Activated effector memory CD4-positive, alpha-beta T cell treated with anti-CD3 and anti-CD28 coated beads, Interleukin-2, amount 50 U/mL, for 16 hours (primary cell): ENCODE measurements at regions not wholly inside any gene's neighbourhood (a gene's known extent, or its start where the extent isn't known, plus 50 kb on each side); places are given as distances from the start of the nearest gene placed in this dataset.
"Not testable (repeated sequence)": the region's sequence is repeated elsewhere in the genome, so short reads cannot be mapped to it uniquely, and the experiment has no call there.

Experiments
- DNase-seq: peaks from one replicate; pipeline ENCODE4 v3.0.0-alpha.2; 2020

DNA sequence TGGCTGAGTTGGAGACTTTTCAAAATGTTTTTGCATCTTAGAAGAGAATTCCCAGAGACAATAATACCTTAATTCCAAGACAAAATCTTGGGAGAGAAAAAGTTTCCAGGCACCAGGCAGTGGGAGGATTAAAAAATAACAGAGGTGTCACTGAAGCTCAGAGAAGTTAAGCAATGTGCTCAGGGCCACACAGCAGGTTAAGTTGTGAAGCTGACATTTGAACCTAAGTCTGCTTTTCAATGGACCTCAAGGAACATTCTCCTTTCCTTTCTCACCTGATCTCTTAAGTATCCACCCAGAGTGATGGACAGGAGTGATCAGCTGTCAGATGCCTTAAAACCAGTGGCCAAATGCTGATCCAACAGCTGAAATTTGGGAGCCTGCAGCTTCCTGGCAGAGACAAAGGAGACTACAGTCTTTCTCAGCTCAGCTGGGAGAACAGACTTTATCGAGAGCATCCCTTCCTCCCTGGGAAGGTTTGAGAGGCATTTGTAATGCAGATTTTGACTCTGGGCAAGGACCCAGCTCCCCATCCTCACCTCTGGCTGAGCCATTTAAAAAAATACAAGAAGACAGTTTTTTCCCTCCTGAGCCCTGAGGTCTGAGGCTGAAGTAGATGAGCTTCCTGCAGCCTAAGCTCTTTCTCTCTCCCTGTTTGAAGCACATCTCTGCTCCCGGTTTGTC lies 174.9 kb upstream of the RPH3A start:
- no peak for DNase-seq

DNA sequence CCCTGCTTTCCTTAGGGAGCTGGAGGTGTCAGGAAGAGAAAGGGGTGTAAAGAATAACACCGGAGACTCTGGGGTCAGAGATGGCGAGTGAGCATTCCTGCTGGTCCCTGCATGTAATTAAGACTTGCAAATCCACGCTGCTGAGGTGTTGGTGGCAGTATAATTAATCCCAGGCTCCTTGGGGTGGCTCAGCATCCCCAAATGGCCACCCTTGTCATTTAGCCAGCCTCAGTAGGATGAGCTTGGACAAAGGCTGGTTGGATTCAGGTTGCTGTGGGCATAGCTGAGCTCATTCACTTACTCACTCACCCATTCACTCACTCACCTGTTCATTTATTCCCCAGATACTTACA lies 174.4 kb upstream of the RPH3A start:
- no peak for DNase-seq

DNA sequence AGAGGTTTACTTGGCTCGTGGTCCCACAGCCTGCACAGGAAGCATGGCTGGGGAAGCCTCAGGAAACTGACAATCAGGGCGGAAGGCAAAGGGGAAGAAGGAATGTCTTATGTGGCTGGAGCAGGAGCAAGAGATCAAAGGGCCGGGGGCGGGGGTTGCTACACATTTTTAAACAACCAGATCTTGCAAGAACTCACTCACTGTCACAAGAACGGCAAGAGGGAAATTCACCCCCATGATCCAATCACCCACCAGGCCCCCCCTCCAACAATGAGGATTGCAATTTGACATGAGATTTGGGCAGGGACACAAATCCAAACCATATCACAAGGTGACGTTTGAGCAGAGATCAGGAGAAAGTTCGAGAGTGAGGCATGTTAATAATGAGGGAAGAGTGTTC lies 163.7 kb upstream of the RPH3A start:
- DNase-seq, result no peak

DNA sequence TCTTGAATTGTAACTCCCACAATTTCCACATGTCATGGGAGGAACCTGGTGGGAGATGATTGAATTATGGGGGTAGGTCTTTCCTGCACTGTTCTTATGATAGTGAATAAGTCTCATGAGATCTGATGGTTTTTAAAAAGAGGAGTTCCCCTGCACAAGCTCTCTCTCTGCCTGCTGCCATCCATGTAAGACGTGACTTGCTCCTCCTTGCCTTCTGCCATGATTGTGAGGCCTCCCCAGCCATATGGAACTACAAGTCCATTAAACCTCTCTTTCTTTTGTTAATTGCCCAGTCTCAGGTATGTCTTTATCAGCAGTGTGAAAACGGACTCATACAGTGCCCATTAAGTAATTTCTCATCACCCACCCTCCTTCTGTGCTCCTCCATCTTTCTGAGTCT lies 159.6 kb upstream of the RPH3A start:
- DNase-seq, result not testable (repeated sequence)

DNA sequence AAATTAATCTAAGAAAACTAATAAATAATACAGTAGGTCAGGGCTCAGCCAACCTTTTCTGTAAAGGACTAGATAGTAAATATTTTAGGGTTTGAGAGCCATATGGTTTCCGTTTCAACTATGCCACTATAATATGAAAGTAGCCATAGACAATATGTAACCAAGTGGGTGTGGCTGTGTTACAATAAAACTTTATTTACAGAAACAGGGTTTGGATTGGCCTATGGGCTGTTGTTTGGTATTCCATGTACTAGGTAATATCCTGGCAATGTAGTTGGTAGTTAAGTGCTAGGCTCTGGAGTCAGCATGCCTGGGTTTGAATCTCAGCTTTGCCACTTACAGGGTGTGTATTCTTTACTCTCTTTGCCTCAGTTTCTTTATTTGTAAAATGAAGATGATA lies 156.5 kb upstream of the RPH3A start:
- DNase-seq, result no peak

DNA sequence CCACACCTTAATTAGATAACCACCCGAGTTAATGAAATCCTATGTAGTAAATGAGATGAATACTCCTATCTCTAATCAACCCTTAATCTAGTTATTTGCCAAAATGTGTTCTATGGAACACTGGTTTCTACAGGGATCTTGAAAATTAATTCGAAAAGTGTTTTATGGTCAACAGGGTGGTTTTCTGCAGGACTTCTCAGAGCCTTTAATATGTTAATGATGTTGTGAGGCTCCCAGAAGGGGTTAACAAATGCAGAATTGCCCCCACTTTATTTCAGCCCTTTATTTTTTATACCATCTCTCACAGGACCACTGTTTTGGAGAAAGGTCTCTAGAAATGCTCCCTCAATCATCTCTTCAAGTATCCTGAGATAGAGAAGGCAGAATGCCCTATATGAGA lies 153.1 kb upstream of the RPH3A start:
- no peak for DNase-seq

DNA sequence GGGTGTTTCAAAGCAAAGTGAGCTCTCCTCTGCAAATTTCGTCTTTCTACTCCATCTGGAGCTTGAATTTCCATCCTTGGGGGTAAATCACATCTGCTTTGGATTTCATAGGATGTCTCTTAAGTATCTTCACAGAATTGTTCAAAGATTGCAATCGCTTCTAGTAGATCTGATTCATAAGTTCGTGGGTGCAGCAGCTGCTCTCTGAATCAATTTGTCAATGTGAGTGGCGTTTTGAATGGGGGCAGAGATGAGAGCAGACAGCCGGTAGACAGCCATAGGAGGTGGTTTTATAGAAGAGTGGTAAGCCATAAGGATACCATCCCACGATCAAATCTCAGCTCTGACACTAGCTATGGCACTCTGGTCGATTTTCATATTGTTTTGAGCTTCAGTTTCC lies 146.0 kb upstream of the RPH3A start:
- no peak for DNase-seq

DNA sequence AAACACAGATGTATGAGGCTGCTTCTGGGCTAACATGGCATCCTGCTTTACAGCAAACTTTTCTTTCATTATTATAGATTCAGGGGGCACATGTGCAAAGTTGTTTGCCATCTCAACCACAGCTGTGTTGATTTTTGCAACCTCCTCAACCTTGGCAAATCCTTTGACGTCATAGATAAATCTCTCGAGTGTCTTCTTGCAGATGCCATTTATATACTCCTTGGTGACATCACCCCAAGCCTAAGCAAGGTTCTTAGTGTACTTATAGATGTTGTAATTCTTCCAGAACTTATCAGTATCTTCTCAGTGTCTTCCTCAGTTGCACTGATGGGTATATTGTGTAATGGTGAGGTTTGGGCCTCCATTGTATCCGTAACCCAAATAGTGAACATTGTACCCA lies 135.4 kb upstream of the RPH3A start:
- DNase-seq, result no peak

DNA sequence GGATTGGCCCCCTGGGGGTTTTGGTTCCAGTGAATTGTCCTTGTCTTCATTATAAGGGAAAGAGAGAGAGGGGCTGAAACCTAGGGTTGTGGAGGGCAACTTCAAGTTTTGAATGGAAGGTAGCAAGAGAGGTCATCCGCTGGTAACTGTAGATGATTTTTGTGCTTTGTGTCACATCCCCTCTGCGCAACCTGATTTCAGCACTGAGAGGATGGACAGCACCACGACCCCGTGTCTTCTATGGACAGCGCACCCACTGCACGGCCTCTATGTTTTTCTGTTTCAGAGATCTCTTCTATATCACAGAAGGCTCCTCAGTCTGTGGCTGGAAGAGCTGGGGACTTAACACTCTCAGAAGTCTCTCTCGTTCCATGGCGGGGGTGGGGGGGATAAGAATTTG lies 127.0 kb upstream of the RPH3A start:
- no peak for DNase-seq

DNA sequence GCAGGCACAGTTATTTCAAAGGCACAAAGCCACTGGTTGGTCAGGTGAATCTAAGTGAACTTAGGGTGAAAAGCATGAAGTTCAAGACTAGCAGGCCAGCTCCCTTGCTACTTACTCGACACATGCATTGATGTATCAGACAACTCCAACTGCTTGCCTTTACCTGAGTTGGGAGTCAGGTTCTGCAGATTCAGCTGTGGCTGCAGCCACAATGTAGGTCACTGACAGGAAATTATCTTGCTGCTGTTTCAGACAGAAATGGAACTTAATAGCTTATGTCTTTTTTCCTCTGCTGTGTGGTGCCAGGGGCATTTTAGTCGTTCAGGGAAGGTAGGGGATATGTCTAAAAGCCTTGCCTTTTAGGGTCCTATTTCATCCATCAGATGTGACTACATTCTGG lies 125.6 kb upstream of the RPH3A start:
- no peak for DNase-seq

DNA sequence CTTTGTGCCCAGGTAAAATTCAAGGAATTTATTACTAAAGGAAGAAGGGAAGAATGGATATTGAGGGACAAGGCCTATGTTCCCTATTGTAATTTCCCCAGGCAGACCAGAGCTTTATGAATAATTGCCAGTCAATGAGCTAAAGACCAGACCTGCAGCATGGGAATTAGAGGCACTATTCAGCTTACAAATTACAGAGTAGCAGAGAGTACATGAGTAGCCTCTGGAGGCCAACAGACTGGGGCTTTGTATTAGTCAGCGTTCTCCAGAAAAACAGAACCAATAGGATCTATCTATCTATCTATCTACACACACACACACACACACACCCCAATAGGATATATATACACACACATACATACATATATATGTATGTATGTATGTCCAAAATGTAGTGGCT lies 120.0 kb upstream of the RPH3A start:
- no peak for DNase-seq

DNA sequence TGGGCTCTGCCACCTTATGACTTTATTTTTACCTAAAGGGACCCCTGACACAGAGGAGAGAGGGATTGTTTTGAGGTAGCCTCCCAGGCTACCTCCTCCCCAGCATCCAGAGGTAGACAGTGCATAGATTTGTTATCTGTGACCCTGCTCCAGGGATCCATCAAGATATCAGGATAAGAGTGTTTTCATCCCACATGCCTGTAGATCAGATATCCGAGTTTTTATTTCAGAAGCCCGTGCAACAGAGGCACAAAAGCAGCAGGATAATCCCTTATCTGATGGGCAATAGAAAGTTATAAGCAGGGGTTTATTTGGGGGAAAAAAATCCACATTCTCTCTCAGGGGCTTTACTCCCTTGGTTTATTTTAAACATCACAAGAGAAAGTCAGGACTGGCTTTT lies 117.0 kb upstream of the RPH3A start:
- DNase-seq, result no peak

DNA sequence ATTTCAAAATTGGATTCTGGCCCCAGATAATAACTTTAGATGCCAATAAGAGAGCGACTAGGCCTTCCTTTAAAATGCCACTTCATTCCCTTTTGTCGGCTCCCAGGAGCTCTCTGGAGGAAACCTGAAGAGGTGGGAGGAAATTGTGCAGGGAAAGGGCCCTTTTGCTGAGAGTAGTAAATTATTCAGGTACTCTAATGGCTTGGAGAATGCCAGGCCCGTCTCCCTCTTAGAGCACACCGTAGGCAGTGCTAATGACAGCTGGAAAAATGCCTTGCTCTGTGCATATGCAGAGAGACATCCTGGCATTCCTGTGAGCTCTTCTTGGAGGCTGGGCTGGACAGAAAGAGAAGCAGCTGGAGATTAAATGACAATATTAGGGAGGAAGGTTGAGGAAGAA lies 115.0 kb upstream of the RPH3A start:
- DNase-seq, result no peak

DNA sequence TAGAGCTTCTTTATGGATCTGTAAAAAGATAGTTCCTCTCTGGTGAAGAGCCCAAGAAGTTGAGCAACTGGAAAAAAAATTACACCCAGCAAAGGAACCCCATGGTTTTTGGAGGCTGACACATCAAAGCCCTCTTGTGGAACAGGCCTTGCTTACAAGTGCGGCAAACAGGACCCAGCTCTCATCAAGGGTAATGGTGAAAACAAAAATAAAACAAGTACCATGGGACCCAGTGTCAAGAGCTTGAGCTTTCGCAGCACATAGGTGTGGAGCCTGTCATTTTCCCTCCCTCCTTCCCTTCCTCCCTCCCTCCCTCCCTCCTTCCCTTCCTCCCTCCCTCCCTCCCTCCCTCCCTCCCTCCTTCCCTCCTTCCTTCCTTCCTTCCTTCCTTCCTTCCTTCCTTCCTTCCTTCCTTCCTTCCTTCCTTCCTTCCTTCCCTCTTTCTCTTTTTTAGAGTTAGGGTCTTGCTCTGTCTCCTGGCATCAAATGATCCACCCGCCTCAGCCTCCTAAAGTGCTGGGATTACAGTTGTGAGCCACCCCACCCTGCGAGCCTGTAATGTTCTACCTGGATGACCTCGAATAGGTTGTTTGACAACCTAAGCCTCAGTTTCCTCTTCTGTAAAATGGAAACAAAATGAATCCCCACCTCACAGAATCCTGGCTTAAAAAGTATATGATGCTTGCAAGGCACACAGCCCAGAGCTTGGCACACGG lies 114.3 kb upstream of the RPH3A start:
- DNase-seq, result no peak

DNA sequence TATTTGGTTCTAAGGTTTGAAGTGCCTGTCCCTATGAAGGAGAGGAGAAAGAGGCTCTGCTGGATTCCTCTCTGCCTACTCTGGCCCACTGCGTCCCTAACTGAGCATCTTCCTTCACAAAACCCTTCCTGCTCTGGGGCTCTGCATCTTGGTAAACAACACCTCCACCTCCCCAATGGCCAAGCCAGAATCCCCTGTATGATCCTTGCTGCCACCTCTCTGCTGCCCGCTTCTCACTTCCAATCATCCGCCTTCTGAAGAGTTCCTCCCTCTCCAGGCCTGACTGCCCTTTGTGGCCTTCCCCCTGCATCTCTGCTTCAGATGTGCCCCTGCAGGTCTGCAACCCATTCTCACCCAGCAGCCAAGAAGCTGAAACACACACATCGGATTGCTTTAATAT lies 110.6 kb upstream of the RPH3A start:
- DNase-seq, result no peak

DNA sequence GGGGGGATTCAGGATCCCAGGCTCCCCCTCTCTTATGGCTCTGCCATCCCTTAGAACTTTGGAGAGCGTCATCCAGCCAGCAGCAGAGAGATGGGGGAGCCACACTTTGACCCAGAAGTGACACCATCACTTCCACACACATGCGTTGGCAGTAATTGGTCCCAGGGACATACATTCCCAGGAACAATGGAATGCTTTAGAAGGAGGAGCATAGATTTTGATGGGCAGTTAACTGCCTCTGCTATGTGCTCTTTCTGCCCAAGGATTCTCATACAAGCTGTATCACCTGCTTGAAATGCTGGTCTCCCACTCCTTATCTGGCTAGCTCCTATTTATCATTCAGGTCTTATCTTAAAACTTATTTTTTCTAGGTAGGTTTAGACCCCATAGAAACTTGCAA lies 109.0 kb upstream of the RPH3A start:
- DNase-seq, result no peak

DNA sequence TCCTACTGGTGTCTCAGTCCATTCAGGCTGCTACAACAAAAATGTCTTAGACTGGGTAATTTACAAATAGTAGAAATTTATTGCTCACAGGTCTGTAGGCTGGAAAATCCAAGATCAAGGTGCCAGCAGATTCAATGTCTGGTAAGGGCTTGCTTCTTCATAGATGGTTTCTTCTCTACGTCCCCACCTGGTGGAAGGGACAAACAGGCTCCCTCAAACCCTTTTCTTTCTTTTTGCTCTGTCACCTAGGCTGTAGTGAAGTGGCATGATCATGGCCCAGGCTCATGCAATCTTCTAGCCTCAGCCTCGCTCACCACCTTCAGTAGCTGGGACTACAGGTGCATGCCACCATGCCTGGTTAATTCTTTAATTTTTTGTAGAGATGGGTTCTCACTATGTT lies 106.8 kb upstream of the RPH3A start:
- DNase-seq, result no peak

DNA sequence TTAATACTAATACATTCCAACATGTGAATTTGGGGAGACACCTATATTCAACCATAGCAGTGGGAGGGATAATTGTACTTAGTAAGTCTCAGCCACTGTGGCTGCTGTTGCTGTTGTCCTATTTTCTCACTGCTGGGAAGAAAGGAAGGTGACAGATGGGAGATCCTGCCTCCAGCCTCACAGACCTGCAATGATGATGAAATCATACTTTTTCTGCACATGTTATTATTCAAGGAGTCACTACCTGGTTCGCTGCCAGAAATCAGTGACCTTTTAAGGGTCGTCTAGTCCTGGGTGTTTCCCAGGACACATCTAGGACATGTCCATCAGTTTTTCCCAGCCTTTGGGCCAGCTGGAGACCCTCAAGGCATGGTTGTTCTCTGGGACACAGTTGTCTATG lies 106.2 kb upstream of the RPH3A start:
- no peak for DNase-seq

DNA sequence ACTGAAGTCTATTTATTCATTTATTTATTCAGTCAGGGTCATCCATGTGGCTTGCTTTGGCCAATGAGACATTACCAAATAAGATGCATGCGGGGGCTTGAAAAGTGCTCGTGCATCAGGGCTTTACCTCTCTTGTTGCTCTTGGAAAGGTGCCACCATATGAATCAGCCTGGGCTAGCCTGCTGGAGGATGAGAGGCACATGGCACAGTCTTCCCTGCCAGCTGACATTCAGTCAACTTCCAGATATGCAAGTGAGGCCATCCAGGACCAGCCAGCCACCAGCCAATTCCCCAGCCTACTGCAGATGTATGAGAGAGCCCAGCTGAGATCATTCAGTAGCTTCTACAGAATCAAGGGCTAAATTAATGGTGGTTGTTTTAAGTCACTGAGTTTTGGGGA lies 105.2 kb upstream of the RPH3A start:
- DNase-seq, result no peak

DNA sequence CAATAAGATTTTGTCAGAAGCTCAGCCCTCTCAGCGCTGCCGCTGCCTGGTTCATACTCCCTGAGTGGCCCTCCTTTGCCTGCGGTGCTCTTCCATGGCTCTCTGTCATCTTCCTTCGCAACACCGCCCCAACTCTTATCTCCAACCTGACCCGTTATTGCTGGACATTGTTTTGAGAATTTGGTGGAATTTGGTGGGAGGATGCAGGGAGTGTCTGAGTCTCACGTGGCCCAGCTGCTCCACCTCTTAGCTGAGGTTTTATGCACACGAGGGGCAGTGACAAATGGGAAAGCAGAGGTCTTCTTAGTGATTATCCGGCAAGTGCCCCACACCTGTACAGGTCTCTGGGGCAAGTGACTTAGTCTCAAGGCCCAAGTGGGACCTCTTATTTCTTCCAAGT lies 97.5 kb upstream of the RPH3A start:
- no peak for DNase-seq

DNA sequence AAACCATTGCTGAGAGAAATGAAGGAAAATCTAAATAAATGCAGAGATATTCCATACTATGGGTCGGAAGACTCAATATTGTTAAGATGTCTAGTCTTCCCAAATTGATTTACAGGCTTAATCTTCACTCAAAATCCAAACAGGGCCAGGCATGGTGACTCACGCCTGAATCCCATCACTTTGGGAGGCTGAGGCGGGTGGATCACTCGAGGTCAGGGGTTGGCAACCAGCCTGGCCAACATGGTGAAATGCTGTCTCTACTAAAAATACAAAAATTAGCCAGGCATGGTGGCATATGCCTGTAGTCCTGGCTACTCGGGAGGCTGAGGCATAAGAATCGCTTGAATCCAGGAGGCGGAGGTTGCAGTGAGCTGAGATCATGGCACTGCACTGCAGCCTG lies 94.1 kb upstream of the RPH3A start:
- not testable (repeated sequence) for DNase-seq

DNA sequence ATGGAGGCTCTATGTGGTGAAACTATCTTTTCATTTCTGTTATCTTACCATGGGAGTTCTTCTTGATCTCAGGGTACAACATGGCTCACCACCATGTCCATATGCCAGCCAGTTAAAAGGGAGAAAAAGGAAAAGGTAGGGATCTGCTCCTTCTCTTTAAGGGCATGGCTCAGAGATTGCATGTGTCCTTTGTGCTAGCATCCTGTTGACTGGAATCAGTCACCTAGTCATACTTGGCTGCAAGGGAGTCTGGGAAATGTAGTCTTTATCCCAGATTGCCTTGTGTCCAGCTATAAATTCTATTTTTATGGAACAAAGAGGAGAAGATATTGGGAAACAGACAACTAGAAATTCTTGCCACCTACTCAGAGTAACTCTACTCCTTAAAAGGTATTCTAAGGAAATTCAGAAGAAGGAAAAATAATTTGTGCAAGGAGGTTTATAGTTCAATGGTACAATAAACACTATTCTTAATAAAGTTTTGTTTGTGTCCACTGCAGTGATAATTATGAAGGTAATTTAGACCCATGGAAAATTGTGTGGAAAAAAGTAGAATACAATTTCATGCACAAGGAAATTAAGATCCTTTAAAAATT lies 86.4 kb upstream of the RPH3A start:
- DNase-seq, result no peak

DNA sequence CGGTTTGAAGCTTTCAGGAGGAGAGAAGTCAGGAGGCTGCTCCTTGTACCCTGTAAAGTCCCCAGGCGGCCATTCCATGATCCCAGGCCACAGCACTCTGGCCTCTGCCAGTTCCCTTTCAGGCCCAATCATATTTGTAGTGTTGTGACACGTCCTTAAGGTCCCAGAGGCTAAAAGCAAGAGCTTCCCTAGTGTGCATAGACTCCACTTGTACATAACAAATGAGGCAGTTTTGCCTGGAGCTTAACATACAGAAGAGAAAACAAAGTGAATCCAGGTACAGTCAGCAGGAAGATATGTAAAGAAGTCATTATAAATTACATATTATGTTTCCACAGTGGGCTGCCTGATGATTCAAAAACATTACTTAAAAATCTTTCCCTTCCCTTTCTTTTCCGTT lies 81.1 kb upstream of the RPH3A start:
- no peak for DNase-seq

DNA sequence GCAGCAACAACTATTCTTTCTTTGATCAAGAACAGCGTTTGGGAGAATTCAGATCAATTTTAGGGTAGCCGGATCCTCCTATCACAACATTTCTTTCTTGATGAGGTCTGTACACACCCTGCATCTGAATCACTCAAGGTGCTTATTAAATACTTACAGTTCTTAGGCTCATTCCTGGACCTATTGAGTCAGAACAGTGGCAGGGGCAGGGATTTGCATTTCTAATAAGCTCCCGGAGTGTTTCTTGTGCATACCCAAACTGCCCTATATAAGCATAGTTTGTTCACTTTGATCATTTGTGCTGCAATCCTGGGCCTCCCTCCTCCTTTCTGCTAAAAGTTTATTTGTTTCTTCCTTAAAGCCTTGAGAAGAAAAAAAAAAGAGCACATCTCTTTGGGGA lies 80.5 kb upstream of the RPH3A start:
- no peak for DNase-seq

DNA sequence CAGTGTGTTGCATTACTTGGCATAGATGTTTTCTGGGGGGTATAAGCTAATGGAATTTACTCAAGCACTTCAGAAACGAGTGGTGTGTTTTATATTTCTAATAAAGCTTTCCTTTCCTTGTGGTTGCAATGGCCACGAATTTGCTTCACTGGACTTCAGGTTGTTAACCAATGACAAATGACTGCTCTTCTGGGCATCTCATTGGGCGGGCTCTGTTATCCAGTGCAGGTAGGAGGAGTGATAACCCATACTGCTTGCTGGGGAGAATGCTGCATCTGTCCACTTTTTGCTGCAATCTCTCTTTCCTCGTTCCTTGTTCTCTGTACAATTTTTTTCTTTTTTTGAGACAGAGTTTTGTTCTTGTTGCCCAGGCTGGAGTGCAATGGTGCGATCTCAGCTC lies 80.0 kb upstream of the RPH3A start:
- no peak for DNase-seq
